HG03432 (cell line): ENCODE measurements at regions not wholly inside any gene's neighbourhood (a gene's known extent, or its start where the extent isn't known, plus 50 kb on each side); places are given as distances from the start of the nearest gene placed in this dataset.

ENCODE experiments used
- ATAC-seq: cut with Tn5 transposase; IDR thresholded peaks from one replicate; pipeline ENCODE4 v1.9.1; 2021; ENCODE audit warnings: mild to moderate bottlenecking, moderate library complexity; ENCODE audit not compliant: unreplicated experiment

DNA sequence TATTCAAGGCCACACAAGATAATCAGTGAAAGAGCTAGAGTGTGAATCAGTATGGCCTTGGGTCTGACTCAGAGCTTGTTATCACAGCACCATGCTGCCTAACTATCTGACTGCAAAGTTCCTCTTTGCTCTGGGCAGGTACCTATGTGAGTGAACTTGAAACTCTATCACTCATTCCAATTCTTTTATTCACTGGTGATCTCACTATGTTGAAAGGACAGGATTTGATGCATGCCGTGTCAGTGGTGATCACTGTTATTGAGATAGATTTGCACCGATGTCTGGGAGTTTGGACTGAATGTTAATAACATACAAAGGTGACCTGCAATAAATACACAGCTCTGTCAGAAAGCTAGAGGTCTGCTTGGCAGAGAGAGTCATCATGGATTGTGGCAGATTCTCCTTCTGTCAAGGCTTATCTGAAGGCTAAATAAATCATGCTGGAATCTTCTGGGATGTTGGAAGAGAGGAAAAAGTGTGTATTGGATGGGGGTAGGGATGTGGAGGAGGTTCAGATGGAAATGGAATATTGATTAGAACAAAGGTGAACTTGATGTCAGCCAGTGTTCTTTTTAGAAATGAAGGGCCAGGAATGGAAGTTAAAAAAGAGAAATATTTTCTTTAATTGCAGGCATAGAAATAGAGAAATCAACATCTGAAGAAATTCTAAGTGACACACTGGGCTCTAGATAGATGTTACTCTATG, 91.8 kb upstream of the TNC start:
- peak; percentile 57 for ATAC-seq

- ATAC-seq: no peak
Measured at GRCh38 chr9:115210699-115211098, 92.7 kb upstream of the TNC start.

DNA sequence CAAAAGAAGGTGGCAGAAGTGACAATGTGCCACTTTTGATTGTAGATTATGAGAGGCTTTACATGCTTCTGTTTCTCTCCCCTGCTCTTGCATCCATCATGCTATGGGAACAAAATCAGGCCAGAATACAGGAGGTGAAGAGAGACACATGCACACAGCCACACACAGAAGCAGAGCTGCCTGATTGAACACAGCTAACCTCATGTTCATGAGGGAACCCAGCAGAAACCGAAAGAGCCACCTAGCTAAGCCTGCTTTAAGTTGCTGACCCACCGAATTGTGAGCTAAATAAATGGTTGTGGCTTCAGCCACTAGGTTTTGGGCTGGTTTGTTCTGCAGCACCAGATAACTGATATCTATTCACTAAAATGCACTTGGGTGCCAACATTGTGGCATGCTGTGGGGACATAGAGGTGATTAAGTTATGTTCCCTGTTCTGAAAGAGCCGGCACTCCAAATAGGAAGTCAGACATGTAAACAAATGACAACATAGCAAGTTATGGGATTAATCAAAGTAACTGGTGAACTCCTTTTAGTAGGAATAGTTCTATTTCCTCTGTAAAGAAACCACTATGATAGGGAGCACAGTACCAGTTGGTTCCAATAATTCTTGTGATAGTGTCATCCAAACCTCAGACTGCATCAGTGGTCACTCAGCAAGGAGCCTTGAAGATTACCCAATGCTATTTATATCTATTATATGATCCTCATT, 93.6 kb upstream of the TNC start:
- peak; percentile 64 for ATAC-seq

DNA sequence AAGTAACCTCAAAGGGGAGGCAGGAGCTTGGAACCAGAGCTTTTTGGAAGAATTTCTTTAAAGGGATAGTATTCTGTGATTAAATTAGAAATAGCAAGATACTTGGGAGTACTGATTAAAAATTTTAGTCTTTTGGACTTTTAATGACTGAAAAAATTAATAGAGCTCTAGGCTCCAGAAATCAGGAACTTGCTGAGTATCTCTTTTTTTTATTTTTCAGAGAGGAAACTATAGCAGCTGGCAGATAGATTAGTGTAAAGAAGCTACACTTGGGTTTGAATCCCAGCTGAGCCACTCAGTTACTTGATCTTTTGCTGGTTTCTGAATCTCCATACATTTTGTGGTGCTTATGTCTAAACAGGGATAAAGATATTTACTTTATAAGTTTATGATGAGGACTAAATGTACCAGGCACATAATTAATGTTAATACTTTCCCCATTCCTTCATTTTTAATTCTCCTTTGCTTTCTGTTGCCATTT, 94.2 kb upstream of the TNC start:
- no peak for ATAC-seq

DNA sequence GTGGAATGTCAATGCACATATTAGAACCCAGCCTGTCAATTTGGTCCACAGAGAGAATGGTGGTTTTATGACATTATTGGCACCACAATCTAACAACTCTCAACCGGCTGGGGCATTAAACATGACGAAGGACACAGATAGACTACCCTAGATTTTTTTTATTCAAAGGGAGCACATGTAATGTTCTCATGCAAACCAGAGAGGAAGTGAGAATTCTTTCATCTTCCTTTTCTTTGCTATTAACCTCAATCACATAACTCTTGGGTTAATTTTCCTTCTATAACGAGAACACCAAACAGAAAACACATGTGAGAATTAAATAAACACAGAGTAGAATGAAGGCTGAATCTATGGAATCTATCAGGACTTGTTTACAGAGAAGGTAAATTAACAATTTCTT, 94.9 kb upstream of the TNC start:
- ATAC-seq: peak; percentile 34

DNA sequence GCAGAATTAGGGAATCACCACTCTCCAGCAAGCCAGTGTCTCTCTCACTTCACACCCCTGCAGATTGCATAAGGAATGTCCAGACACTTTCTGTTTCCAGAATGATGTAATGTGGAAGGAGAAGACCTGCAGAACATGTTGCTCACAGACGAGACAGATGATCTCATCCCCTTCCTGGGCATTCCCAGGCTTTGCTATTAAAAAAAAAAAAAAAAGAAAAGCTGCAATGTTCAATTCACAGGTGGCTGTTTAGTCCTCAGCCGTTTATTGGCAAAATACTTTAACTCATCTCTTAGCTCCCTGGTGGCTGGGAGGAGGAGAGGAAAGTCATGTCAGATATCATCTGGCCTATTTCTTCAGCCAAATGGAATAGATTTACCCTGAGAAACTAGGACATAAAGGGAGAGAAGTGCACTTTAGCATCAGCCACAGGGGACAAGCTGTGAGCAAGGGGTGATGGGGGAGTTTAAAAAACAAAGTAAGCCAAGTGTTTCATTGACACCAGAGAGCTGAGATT, 95.9 kb upstream of the TNC start:
- ATAC-seq: no peak

GRCh38 chr9:115216873-115217272, 98.9 kb upstream of the TNC start:
- no peak for ATAC-seq

DNA sequence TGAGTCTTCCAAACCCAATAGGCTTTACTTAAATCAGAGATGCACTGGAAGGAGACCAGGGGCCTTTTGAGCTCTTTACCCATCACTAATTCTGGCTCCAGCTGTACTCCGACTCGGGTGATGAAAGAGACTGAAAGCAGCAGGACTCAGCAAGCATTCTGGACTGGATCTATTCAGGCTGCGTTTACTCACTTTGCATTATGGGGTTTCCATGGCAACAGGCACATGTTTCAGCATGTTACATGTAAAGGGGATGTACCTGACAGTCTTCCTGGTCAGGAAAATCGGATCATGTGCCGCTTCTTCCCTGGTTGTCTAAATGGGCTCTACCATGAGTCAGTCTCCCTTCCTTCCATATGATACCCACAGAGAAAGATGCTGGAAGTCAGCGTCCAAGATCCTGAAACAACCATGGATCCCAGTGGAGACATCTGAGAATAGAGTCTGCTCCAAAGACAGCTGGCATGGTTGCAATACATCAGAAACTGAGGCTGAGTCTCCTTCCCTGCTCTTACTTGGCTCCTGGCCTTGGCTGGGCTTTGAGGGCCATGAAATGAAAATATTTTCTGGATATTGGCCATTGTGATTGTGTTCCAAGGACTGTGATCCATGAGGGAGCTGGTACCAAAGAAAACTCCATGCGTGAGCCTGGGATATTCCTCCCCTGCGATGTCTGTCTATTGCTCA, 102.5 kb upstream of the TNC start:
- ATAC-seq: no peak

GRCh38 chr9:115223471-115223870, 105.5 kb upstream of the TNC start:
- ATAC-seq: no peak

GRCh38 chr9:115225459-115226116, 107.6 kb upstream of the TNC start:
- no peak for ATAC-seq

DNA sequence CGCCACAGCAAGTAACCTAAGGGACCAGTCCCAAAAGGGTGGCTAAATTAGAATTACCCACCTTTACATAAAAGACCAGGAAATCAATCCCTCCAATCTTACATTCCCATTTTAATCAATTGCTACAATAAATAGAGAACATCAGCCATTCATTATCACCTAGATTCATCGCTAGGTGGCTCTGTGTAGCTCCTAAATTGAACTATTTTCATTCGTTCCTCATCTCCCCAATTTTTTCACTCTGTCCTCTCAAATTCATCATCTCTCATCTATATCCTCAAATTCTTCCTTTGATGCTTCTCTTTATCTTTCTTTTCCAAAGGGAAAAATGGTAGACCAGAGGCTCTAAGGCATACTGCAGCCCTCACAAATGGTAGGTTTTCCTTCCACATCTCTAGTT, 108.2 kb upstream of the TNC start:
- ATAC-seq: no peak

- no peak for ATAC-seq
Measured at GRCh38 chr9:115229496-115229895, 111.5 kb upstream of the TNC start.

- ATAC-seq: no peak
Measured at GRCh38 chr9:115230924-115231515, 113.1 kb upstream of the TNC start.

GRCh38 chr9:115232181-115232774, 114.3 kb upstream of the TNC start:
- no peak for ATAC-seq

DNA sequence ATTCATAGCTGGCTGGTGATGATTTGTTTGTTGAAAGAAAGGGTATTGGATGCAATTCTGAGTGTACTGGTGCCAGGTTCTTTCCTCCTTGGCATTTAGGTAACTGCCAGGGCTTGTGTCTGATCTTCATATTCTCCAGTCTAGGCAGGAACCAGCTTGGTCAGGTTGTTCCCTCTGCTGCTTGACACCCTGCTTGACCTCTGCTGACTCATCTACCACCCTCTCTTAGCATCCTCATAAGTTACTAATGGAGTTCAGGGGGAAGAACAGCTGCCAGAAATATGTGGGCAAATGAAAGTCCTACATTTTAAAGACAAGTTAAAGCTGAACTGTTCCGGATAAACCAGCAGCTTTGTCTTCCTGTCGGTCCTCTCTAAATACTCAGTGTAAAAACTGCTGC, 116.1 kb upstream of the TNC start:
- peak; percentile 94 for ATAC-seq

- ATAC-seq: no peak
Measured at GRCh38 chr9:115235221-115235620, 117.3 kb upstream of the TNC start.

DNA sequence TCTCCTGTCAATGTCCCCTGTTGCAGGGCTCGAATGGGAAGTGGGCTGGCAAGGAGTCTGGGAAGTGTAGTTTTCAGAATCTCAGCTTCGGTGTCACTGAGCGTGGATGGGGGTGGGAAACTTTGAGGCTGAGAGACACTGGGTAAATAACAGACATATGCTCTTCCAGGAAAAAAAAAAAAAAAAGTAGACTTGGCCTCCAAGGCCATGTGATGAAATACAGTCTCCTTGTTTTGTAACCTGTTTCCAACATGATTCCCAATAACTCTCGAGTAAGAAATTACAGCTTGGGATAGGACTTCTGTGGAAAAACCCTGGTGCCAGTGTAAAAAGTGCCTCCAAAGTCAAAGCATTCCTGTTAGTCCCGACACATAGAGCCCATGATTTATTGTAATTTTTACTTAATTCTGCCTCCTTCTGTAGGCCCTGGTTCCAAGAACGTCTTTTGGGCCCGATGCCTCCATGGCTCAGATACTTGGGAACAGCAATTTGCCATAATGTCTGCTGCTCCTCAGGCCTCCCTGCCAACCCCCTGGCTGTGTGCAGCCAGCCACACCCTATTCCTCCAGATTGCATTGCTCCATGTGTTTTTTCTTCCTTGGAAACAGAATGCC, 119.5 kb upstream of the TNC start:
- ATAC-seq: no peak

- ATAC-seq: no peak
Measured at GRCh38 chr9:115240676-115241075, 122.7 kb upstream of the TNC start.

DNA sequence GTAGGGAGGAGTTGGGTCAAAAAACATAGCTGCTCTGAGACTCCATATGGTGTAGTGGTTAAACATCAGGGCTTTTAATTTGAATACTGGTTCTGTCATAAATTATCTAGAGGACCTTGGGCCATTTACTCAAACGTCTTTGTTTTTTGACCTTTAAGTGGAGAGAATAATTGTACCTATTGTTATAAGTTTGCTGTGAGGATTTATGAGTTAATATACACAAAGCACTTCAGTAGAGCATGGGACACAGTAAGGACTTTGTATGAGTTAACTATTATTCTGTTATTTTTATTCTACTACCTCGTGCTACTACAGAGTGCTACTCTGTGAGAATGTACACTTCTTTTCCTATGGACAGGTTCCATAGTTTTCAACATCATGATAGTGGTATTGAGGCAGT, 123.7 kb upstream of the TNC start:
- no peak for ATAC-seq

GRCh38 chr9:115249488-115249887, 131.5 kb upstream of the TNC start:
- ATAC-seq: no peak
